ENCODE measurements at regions not wholly inside any gene's neighbourhood (a gene's known extent, or its start where the extent isn't known, plus 50 kb on each side); places are given as distances from the start of the nearest gene placed in this dataset.
A peak's percentile ranks its signal among the peaks of the same experiment; 100 is the strongest.

GRCh38 chr9:129414377-129414992 is 206.4 kb downstream of the C9orf50 start:
- Histone ChIP-seq H4K8ac (ENCODE audit: low read depth in 2 of 2, low read length in 2 of 2) (peak overlapping the region; percentile 97 to 100), H3K4ac (ENCODE audit: low read depth, low read length) (peak overlapping the region; percentile 99), H3K56ac (ENCODE audit: extremely low read depth, insufficient read depth, low read length) (peak overlapping the region; percentile 94; the same call in 1 of the 2 replicates), H2BK120ac (ENCODE audit: low read depth, low read length) (peak overlapping the region; percentile 93), H3K27ac (ENCODE audit: insufficient read depth, low read length) (peak overlapping the region; percentile 98), H2AK9ac (replicated peaks; ENCODE audit: low read depth, low read length, poor library complexity) (peak overlapping the region; percentile 100), H3K9ac (ENCODE audit: low read depth, low read length) (peak overlapping the region; percentile 84), H3K4me2 (ENCODE audit: low read depth, low read length) (peak overlapping the region; percentile 83), H3K4me3 (ENCODE audit: insufficient read depth, low read depth, low read length) (no peak overlapping the region), H4K20me1 (ENCODE audit: insufficient read depth, low read length) (no peaks in the 10 kb centered on the region), H2BK15ac (ENCODE audit: low read depth, low read length) (peak overlapping the region; percentile 83), H3K18ac (ENCODE audit: low read depth, low read length) (peak overlapping the region; percentile 1; the same call in 1 of the 2 replicates), H4K5ac (ENCODE audit: low read depth, low read length) (peak overlapping the region; percentile 99), H3K14ac (replicated peaks; ENCODE audit: low read depth, low read length) (peak overlapping the region; percentile 98), H2AFZ (replicated peaks; ENCODE audit: low read length, poor library complexity) (peak overlapping the region; percentile 95), H3K9me1 (ENCODE audit: insufficient read depth, low read length) (peaks cover 16% of the 10 kb centered on the region), H3K4me1 (ENCODE audit: control insufficient read depth, insufficient read depth, low read length) (peaks cover 21% of the 10 kb centered on the region), H2BK5ac (ENCODE audit: low read depth, low read length, poor library complexity, severe bottlenecking) (peak overlapping the region; percentile 97), H3K79me1 (ENCODE audit: low read depth in 1 of 2, low read length in 2 of 2) (no peaks in the 10 kb centered on the region; a peak in 1 of 4 replicates), H3K27me3 (ENCODE audit: control insufficient read depth, insufficient read depth, low read length) (no peaks in the 10 kb centered on the region), H3K9me3 (ENCODE audit: control insufficient read depth, insufficient read depth, low read length) (peaks cover 2% of the 10 kb centered on the region; the same call in 1 of the 2 replicates), H3K23ac (ENCODE audit: low read depth, low read length) (no peak overlapping the region), H2AK5ac (ENCODE audit: low read depth, low read length) (peak overlapping the region; percentile 99), H3K36me3 (ENCODE audit: control insufficient read depth, insufficient read depth, low read length) (no peaks in the 10 kb centered on the region), H4K91ac (ENCODE audit: insufficient read depth, low read depth, low read length) (peak overlapping the region; percentile 99), H2BK20ac (ENCODE audit: low read depth, low read length) (peak overlapping the region; percentile 88; the same call in 1 of the 2 replicates)
- intact Hi-C loops (cut with micrococcal nuclease) = no loop called here
- POLR2A ChIA-PET (ENCODE audit: unreplicated experiment) = no interaction called here
- no TSS peak for BruUV-seq (replicated peaks)
- 48% methylated on average over 8 of the region's 31 CpGs; no CpG with 5 or more reads in 1 of the 2 experiments for WGBS, 2 experiments (ENCODE audit: extremely low coverage in 2 of 2, insufficient read length in 1 of 2)
- in situ Hi-C loops (cut with MboI; ENCODE audit: low sequenced_read_pairs) = no loop called here
- dilution Hi-C loops (cut with HindIII; ENCODE audit: low sequenced_read_pairs, unreplicated experiment) = no loop called here
- peak; percentile 10 for ATAC-seq (ENCODE audit: low read depth)
- peak; percentile 63 for DNase-seq
- CTCF ChIA-PET = no interaction called here
- TF ChIP-seq MAZ (IDR thresholded peaks at IDR 0.05; ENCODE audit: borderline replicate concordance, low read depth, low read length) = no peak
- TF ChIP-seq CHD1 (IDR thresholded peaks at IDR 0.05; ENCODE audit: low read depth, low read length) = 0 out of 2 replicates have a peak, but pooled peaks have one; percentile 58
- TF ChIP-seq BHLHE40 (IDR thresholded peaks at IDR 0.05; ENCODE audit: low read depth, low read length) = peak; percentile 59; the same call in 1 of the 2 replicates
- TF ChIP-seq CEBPB (IDR thresholded peaks at IDR 0.05; ENCODE audit: low read depth, low read length) = no peak
- TF ChIP-seq FOS (IDR thresholded peaks at IDR 0.05; ENCODE audit: low read depth, low read length) = no peak
- no peak for TF ChIP-seq RCOR1 (IDR thresholded peaks at IDR 0.05; ENCODE audit: insufficient replicate concordance, low read length)
- TF ChIP-seq POLR2A (IDR thresholded peaks at IDR 0.05; ENCODE audit: low read depth, low read length) = 0 out of 2 replicates have a peak, but pooled peaks have one; percentile 29
- no peak for TF ChIP-seq RAD21 (IDR thresholded peaks at IDR 0.05; ENCODE audit: low read length)
- TF ChIP-seq, protein P1, sequence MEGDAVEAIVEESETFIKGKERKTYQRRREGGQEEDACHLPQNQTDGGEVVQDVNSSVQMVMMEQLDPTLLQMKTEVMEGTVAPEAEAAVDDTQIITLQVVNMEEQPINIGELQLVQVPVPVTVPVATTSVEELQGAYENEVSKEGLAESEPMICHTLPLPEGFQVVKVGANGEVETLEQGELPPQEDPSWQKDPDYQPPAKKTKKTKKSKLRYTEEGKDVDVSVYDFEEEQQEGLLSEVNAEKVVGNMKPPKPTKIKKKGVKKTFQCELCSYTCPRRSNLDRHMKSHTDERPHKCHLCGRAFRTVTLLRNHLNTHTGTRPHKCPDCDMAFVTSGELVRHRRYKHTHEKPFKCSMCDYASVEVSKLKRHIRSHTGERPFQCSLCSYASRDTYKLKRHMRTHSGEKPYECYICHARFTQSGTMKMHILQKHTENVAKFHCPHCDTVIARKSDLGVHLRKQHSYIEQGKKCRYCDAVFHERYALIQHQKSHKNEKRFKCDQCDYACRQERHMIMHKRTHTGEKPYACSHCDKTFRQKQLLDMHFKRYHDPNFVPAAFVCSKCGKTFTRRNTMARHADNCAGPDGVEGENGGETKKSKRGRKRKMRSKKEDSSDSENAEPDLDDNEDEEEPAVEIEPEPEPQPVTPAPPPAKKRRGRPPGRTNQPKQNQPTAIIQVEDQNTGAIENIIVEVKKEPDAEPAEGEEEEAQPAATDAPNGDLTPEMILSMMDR (conservative IDR thresholded peaks at IDR 0.05; ENCODE audit: low read depth, low read length) = no peak
- no peak for TF ChIP-seq NFE2L2 (IDR thresholded peaks at IDR 0.05; ENCODE audit: low read depth, low read length)
- TF ChIP-seq RFX5 (IDR thresholded peaks at IDR 0.05; ENCODE audit: low read depth, low read length) = no peak
- no peak; the same call in 1 of the 2 replicates for TF ChIP-seq SMC3 (IDR thresholded peaks at IDR 0.05; ENCODE audit: low read depth, low read length)
- 0 out of 2 replicates have a peak, but pooled peaks have one; percentile 32 for TF ChIP-seq MXI1 (IDR thresholded peaks at IDR 0.05; ENCODE audit: borderline replicate concordance, low read depth, low read length)
- no peak for TF ChIP-seq MAFK (IDR thresholded peaks at IDR 0.05; ENCODE audit: low read depth, low read length)
- TF ChIP-seq, protein P2, sequence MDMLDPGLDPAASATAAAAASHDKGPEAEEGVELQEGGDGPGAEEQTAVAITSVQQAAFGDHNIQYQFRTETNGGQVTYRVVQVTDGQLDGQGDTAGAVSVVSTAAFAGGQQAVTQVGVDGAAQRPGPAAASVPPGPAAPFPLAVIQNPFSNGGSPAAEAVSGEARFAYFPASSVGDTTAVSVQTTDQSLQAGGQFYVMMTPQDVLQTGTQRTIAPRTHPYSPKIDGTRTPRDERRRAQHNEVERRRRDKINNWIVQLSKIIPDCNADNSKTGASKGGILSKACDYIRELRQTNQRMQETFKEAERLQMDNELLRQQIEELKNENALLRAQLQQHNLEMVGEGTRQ (IDR thresholded peaks at IDR 0.05; ENCODE audit: low read depth, low read length) = no peak
